Keratinocyte (primary cell): ENCODE measurements at regions not wholly inside any gene's neighbourhood (a gene's known extent, or its start where the extent isn't known, plus 50 kb on each side); places are given as distances from the start of the nearest gene placed in this dataset.

ENCODE experiments used
- EZH2 ChIP-seq: IDR thresholded peaks from one replicate; pipeline ENCODE4 v1.6.1; 2012; ENCODE audit warnings: inconsistent platforms, mild to moderate bottlenecking, low read length, moderate library complexity
- TF ChIP-seq, protein P1 (sequence below), 3 experiments: IDR thresholded peaks in 1 of 3; conservative IDR thresholded peaks in 1 of 3; optimal IDR thresholded peaks in 1 of 3; 2 replicates in 2 of 3; 3 replicates in 1 of 3; pipeline versions ENCODE3 to v1.5.1; 2011; ENCODE audit warnings: low read length in 3 of 3, mild to moderate bottlenecking in 3 of 3, moderate library complexity in 2 of 3, control low read depth in 1 of 3, inconsistent platforms in 1 of 3; ENCODE audit not compliant: insufficient read depth in 2 of 3; ENCODE audit errors: extremely low read depth in 1 of 3

GRCh38 chr1:115465802-115466363 lies 127.8 kb upstream of the NGF start:
- TF ChIP-seq, protein P1, sequence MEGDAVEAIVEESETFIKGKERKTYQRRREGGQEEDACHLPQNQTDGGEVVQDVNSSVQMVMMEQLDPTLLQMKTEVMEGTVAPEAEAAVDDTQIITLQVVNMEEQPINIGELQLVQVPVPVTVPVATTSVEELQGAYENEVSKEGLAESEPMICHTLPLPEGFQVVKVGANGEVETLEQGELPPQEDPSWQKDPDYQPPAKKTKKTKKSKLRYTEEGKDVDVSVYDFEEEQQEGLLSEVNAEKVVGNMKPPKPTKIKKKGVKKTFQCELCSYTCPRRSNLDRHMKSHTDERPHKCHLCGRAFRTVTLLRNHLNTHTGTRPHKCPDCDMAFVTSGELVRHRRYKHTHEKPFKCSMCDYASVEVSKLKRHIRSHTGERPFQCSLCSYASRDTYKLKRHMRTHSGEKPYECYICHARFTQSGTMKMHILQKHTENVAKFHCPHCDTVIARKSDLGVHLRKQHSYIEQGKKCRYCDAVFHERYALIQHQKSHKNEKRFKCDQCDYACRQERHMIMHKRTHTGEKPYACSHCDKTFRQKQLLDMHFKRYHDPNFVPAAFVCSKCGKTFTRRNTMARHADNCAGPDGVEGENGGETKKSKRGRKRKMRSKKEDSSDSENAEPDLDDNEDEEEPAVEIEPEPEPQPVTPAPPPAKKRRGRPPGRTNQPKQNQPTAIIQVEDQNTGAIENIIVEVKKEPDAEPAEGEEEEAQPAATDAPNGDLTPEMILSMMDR (optimal IDR thresholded peaks at IDR 0.05 in 1 of 3, IDR thresholded peaks at IDR 0.05 in 1 of 3, conservative IDR thresholded peaks at IDR 0.05 in 1 of 3; ENCODE audit: extremely low read depth in 1 of 3, insufficient read depth in 2 of 3, low read length in 3 of 3) = no peak
- TF ChIP-seq EZH2 = no peak
